HUDEP-2 (cell line): ENCODE measurements at regions not wholly inside any gene's neighbourhood (a gene's known extent, or its start where the extent isn't known, plus 50 kb on each side); places are given as distances from the start of the nearest gene placed in this dataset.
"Not testable (repeated sequence)": the region's sequence is repeated elsewhere in the genome, so short reads cannot be mapped to it uniquely, and the experiment has no call there.

Experiments
- DNase-seq, 76 experiments: peaks; one replicate each; lab custom pipeline; 2025; ENCODE audit not compliant: unreplicated experiment in 76 of 76; lab: John Stamatoyannopoulos, UW

DNA sequence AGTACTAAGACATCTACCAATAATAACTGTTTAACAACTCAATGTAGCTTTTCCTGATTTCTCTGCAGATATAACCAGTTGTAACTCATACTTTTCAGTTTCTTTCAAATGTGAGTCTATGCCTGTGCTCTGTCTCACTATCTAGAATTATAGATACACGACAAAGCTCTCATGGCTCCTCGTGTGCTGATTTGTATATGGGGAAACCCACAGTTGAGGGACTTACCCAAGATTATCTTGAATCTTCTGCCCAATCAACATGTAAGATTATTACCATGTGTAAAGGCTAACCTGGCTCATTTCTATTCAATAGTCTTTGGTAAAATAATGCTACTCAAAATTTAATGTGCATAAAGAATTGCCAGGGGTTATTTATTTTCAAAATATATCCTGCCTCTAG, 554.4 kb downstream of the FBXO15 start:
- no peak for DNase-seq

DNA sequence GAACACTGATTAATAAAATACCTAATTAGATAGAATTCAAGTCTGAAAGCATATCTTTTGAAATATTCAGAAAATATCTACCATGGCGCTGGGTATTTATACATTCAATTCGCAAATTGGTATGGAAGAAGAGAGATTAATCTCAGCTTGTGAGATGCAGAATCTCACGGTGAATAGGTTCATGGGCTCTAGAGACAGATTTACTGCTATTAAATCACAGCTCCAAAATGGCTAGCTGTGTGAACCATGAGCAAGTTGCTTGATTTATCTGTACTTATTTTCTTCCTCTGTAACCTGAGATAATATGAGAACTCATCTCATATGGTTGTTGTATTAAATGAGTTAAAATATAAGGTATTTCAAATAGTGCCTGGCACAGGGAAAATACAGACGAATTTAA, 556.7 kb downstream of the FBXO15 start:
- no peak for DNase-seq

DNA sequence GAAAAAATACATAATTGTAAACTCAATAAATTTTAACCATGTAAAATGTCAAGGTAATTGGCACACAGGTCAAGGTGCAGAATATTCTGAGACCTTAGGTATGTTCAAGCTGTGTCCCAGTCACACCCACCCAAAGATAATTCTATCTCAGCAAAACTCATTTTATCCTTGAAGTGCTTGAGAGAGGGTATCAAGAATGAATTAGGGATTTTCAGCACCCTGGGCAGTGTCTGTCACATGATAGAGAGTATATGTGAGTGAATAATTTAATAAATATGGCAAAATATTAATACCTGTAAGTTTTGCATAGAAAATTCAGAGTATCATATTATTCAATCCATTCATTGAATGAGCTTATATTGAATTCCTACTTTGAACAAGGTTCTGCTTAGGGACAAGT, 567.9 kb downstream of the FBXO15 start:
- DNase-seq: no peak

DNA sequence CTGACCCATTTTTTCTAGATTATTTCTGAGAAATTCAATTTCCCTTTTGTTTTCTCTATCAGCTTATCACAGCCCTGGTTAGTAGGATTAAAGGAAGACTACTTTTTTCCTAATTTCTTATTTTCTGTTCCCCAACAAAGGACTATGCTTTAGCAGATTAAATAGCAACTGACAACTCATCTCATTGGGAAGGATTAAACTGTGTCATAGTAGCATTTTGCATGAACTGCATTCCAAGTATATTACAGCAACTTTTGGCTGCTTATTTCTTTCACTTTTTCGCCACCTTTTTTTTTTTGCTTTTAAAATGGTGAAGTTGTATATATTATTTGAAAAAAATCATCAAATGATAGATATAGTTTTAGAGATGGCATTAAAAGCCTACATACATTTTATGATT, 570.3 kb downstream of the FBXO15 start:
- no peak for DNase-seq

DNA sequence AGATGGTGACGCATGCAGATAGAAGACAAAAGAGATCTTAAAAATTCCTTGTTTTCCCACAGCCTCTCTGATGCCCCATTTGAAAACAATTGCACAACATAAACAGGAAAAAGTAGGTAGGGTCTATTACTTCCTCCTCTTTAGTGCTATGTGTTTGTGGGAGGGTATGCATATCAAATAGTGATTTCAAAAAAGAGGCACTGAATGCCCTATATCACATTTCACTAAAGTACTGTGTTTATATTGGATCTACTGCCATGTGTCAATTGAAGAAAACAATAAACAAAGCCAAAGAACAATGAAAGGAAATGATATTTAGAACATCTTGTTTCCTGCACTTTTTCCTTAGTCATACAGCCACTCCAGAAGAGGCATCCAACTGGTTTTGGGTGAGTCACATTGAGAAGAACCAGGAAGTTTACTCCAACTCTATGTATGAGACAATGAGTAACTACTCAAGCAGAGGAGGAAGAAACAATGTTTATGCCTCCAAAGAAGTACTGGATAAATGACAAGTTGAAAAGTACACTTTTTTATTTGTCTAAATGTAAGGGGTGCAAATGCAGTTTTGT, 583.6 kb downstream of the FBXO15 start:
- DNase-seq: no peak

DNA sequence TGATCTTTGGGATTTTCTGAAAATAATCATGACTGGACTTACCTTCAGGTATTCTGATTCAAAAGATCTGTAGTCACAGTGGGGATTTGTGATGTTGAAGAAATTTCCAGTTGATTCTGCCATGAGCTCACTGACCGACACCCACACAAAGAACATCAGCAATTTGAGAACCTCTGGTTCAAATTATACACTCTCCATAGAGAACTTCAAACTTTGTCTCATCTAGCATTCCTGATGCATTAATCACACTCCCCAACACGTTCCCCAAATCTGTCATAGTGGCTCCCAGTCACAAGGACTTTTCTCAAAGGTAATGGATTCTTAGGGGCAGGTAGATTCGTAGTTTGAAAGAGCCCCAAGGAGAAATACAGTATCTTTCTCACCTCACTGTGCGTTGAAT, 584.3 kb downstream of the FBXO15 start:
- no peak for DNase-seq

DNA sequence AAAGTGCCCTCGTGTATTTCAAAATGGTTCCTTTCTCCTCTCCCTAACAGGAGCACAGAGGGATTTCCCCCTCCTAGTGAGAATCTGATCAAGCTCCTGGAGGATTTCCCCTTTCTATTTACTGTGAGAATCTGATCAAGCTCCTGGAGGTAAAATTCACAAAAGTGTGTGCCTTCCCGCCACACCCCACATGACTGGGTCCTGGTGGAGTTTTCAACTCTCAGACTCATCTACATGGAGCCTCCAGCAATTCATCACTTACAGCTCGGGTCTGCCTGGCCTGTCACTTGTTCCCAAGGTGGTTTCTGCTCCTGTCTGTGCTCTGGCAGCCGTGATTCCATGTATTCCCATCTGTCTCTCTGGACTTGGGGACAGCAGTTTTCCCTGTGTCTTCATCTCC, 590.7 kb downstream of the FBXO15 start:
- DNase-seq: no peak

DNA sequence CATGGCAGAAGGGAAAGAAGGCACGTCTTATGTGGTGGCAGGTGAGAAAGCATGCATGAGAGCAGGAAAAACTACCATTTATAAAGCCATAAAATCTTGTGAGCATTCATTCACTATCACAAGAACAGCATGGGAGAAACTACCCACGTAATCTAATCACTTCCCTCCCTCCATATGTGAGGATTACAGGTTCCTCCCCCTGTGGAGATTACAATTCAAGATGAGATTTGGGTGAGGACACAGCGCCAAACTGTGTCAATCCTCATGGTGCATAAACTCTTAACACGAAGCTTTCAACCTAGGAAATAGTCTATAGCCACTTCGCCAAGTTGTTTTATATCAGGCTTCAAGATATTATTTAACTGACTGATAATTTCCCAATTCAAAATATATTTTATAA, 595.5 kb downstream of the FBXO15 start:
- no peak for DNase-seq

DNA sequence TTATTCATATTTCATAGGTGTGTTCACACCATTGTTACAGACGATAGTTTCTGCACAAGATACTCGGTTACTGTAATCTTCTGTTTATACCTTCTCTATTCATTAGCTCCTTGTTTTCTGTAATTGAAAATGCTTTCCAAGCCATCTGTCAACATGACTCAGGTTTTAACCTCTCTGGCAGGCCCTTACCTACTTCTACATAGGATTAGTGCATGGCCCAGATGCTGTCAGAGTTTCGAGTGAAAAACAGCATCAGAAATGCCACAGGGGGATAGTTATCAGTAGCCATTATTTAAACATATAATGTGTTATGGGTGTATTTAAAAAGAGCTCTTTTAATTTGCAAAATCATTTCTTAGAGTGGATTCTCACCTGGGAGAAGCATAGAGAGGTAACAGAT, 596.4 kb downstream of the FBXO15 start:
- DNase-seq: no peak

DNA sequence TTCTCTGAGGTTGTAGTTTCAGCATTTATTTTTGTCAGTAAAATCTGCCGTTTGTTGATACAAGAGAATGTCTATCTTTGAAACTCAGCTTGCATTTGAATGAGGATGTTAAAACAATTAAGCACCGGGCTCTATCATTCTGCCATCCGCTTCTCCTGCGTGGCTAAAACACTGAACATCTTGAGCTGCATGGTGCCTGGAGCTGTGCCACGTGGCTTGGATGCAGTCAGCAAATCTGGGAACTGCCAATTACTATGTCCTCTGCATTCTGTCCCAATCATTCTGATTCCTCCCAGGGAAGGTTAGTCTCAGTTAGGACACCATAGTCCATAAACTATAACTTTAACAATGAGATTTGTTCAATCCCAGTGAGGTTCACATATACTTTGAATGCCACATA, 598.4 kb downstream of the FBXO15 start:
- DNase-seq: no peak

DNA sequence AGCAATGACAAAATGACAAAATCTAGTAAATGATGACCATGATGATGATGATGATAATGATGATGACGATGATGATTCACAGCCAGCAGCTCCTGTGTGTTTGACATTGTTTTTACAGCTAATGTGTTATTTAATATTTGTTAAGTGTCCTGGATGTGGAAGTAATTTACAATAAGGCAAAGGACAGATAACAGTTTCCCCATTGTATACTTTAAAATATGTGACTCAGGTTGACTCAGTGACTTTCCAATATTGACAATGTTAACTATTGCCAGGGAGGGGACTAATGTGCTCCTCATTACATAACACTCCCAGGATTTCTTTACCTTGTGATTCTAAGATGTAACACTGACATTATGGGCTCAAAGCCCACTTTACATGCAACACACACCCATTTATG, 602.2 kb downstream of the FBXO15 start:
- no peak for DNase-seq

DNA sequence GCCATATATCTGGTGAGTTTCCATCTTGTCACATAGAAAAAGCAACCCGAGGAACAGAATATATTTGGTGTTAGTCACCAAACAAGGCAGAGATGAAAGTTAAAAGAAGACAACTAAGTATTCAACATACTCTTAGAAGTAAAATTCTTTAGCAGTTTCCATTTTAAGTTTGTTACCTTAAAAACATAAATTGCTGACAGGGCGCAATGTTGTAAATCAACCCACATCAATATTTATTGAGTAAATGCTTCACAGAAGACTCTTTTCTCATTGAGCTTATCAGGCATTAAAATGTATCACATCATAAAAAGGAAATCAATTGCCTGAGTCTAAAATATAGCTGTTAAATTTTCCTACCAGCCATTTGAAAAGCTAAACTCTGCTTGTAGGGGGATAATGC, 603.0 kb downstream of the FBXO15 start:
- no peak for DNase-seq

DNA sequence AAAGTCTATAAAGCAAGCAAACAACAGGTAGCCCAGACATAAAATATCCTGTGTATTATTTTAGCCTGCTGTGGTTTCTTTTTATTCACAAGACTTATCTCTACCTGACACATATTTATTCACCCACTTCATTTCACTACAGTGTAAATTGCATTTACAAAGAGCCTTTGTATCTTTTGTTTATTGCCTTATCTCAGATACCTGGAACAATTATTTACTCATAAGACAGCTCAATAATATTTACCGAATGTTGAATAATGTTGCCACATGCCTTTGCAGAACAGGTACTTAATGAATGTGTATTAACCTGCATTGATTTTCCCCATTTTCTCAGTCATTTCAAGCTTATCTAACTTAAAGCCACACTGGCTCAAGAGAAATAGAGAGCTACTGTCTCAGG, 603.6 kb downstream of the FBXO15 start:
- DNase-seq: no peak

DNA sequence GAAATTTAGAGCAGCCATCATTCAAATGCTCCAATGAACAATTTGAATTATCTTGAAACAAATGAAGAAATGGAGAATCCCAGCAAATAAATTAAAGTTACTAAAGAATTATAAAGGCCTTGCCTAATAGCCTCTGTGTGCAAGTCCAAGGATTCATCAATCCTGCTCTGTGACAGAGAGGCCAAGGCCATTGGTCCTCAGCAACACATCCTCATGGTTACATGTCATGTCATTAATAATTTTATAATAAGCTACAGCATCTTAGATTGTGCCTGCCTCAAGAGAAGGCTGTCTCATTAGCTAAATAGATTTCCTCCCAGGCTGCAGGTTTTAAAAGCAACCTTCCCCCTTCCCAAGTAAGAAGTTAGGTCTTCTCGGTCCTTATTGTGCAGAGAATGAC, 611.6 kb downstream of the FBXO15 start:
- no peak for DNase-seq

DNA sequence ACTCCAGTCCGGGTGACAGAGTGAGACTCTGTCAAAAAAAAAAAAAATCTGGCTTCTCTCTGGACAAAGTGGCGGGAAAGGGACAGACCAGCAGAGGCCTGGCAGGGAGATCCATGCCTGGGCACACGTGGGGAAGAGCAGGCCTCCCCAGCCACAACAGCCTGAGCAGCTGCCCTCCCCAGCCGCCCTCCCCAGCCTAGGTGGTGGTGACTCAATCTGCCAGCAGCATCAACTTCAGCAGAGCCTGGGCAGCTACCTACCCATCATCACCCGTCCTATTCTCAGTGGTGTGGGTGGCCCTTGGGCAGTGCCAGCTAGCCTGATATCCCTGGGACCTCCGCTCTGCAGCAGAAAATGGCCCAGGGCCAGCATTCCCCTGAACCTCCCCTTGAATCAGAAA, 612.4 kb downstream of the FBXO15 start:
- no peak for DNase-seq

DNA sequence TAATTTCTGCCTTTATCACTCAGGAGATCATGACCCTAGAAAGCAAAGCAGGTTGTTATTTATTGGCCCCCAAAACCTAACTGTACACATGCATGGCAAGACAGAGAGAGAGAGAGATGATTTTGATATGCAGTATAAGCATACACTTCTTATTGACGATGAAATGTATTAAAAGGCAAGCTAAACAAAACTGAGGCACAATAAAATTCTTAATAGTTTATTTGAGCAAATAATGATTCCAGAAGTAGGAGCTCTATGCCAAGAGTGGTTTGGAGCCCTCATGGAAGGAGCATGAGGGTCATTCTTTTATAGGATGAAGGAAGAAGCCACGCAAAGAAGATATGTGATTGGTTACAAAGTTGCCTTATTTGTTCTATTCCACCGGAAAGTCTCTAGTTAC, 616.0 kb downstream of the FBXO15 start:
- no peak for DNase-seq

DNA sequence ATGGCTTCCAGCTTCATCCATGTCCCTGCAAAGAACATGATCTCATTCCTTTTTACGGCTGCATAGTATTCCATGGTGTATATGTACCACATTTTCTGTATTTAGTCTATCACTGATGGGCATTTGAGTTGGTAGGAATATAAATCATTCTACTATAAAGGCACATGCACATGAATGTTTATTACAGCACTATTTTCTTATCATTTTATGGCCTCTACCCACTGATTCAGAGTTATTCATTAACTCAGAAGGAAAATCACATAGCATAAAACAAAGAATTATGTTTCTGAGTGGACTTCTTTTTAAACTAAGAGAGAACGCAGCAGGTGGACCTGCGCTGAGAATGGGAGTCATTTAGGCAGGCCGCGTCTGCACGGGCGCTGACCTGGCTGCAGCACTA, 619.6 kb downstream of the FBXO15 start:
- no peak for DNase-seq

DNA sequence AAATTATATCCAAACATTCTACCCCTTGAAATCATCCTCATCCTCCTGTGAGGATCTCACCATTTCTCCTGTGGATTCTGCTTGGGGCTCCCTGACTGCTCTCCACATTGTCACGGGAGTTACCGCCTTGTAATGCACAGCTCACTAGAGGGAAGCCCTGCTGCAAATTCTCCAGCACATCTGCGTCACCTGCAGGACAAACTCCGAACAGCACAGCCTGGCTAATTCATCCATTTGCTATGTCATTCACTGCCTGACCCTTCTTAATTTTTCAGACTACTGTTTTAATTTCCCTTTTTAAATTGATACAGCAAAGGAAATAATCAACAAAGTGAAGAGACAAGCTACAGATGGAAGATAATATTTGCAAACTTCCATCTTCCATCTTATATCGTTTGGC, 627.4 kb downstream of the FBXO15 start:
- no peak for DNase-seq

DNA sequence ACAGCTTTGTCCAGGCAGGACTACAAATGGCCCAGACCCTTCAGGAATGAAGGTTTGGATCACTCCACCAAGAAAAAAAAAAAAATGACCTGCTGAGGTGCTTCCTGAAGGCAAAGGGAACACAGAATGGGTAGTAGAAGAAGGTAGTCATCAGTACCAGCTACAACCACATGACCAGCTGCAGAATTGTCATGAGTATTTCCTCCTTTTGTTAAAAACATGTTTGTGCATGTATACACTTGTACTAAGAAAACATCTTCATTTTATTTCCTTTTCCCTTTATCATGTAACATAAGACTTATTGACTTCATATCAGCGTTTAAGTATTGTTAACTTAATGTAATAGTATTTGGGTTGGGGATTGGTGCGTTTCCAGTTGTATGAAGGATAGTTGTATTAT, 631.6 kb downstream of the FBXO15 start:
- DNase-seq: not testable (repeated sequence)

DNA sequence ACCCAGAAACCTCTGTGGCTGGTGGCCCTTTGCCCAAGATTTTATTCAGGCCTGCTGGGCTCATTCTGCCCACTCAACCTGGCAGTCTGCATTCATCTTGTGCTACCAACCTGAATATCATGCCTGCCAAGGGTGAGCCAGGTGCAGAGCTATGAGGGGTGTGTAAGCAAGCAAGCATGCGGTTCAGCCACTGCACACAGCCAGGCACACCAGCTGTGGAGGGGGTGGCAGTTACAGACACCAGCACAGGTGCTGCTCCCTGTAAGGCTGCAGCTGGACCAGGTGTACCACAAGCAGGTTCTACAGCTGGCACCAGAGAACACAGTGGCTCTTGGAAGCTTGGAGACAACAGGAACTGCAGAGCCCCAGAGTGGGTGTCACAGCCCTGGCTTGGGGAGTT, 633.2 kb downstream of the FBXO15 start:
- no peak for DNase-seq

DNA sequence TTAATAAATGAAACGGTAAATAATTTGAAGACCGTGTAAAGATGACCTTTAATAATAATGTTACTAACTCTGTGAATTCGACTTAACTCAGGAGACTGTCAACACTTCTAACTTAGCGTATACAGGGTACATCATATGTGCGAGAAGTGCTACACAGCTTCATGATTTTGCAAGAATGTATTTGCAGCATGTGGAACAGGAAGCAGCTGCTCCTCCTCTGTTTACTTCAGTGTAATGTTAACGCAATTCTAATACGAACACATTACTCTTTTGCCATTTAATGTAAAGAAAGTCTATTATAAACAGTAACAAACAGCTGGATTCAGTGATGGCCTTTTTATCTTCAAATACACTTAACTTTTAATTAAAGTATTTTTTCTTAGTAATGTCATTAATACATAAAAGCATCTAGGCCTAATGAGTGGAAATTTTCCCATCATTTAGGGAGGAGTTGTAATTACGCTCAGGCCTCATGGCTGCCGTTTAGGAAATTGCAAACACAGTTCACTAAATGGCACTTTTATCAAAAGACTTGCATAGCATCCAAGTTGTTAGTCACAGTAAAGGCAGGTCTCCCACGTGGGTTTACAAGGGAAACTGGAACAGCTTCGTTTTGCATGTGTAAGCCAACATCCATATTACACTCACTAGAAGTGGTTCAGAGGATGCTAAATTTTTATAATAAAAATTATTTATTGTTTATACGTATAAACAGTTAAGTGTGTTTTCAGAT, 635.7 kb downstream of the FBXO15 start:
- no peak for DNase-seq

DNA sequence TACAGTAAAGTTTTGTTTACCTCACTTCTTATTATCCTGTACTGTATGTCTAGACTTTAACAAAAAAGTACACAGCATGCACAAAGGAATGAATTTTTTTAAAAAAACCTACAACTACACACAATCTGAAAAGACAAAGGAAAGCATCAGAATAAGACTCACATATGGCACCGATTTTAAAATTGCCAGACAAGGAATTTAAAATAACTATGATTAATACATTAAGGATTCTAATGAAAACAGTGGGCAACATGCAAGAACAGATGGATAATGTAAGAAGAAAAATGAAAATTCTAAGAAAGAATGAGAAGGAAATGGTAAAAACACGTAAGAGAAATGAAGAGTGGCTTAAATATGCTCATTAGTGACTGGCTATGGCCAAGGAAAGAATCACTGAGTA, 638.2 kb downstream of the FBXO15 start:
- DNase-seq: no peak

DNA sequence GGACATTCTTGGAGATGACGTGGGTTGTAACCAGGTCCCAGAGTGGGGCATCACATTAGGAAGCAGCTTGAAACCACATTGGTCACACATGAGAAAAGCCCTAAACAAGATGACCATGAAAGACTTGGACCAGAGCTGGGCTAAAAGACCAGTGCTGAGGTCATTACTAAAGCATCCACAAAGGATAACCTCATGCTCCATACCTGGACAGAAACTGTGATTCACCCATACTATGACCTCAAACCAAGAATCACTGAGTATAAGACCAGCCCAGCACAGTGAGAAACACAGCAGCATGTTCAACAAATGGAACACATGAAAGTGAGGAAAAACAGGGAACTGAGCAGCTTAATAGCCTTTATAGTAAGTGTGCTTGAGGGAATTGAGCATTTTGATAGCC, 635.5 kb upstream of the NETO1 start:
- DNase-seq: no peak
